SU-DHL-6 (cell line): ENCODE measurements at regions not wholly inside any gene's neighbourhood (a gene's known extent, or its start where the extent isn't known, plus 50 kb on each side); places are given as distances from the start of the nearest gene placed in this dataset.

ENCODE experiments used
- H2AFZ ChIP-seq: fragments of 200-600 bp; sonication (generic); 2 replicates; pipeline ENCODE4 v1.6.1; 2014; ENCODE audit warnings: low read depth, mild to moderate bottlenecking, moderate library complexity, mixed read lengths, antibody characterized with exemption, low read length; ENCODE audit not compliant: severe bottlenecking
- H3F3A ChIP-seq: fragments of 200-600 bp; shearing (Covaris generic); 2 replicates; pipeline ENCODE4 v1.6.0; 2016; ENCODE audit warnings: antibody characterized with exemption, mild to moderate bottlenecking; ENCODE audit not compliant: insufficient read depth
- H3K27ac ChIP-seq: fragments of 200-600 bp; sonication (generic); 2 replicates; pipeline ENCODE4 v1.5.1; 2016; ENCODE audit warnings: low read depth, mild to moderate bottlenecking, low read length, moderate library complexity, mixed read lengths
- H3K27me3 ChIP-seq: fragments of 200-600 bp; sonication (generic), shearing (Covaris generic); 2 replicates; pipeline ENCODE4 v1.6.0; 2014; ENCODE audit warnings: mild to moderate bottlenecking, low read length
- H3K36me3 ChIP-seq: fragments of 200-600 bp; sonication (generic); 2 replicates; pipeline ENCODE4 v1.6.1; 2014; ENCODE audit warnings: mild to moderate bottlenecking, low read length, mixed read lengths
- H3K4me2 ChIP-seq: fragments of 300-600, 200-600 bp; shearing (Covaris generic), sonication (generic); 2 replicates; pipeline ENCODE4 v1.6.0; 2014; ENCODE audit warnings: low read length, low read depth, mild to moderate bottlenecking; ENCODE audit not compliant: poor library complexity, severe bottlenecking
- H3K4me3 ChIP-seq: fragments of 200-600 bp; sonication (generic); 2 replicates; pipeline ENCODE4 v1.5.1; 2014; ENCODE audit warnings: antibody characterized with exemption, low read length, mild to moderate bottlenecking, mixed read lengths; ENCODE audit not compliant: insufficient read depth, poor library complexity, severe bottlenecking
- H3K79me2 ChIP-seq: fragments of 200-600 bp; sonication (generic); 2 replicates; pipeline ENCODE4 v1.6.1; 2014; ENCODE audit warnings: mild to moderate bottlenecking, low read length, moderate library complexity; ENCODE audit not compliant: insufficient read depth
- H3K9ac ChIP-seq: fragments of 200-600 bp; sonication (generic); 2 replicates; pipeline ENCODE4 v1.7.0; 2014; ENCODE audit warnings: mild to moderate bottlenecking, low read length
- H3K9me2 ChIP-seq: fragments of 200-600 bp; sonication (generic); replicated peaks from 2 replicates; pipeline ENCODE4 v1.6.1; 2014; ENCODE audit warnings: low read length; ENCODE audit not compliant: insufficient read depth
- H3K9me3 ChIP-seq: fragments of 200-600 bp; sonication (generic); 2 replicates; pipeline ENCODE4 v1.6.1; 2014; ENCODE audit warnings: low read length, mixed read lengths; ENCODE audit not compliant: insufficient read depth
- H4K20me1 ChIP-seq: fragments of 200-600 bp; sonication (generic); 2 replicates; pipeline ENCODE4 v1.6.1; 2014; ENCODE audit warnings: low read depth, mild to moderate bottlenecking, antibody characterized with exemption, low read length, moderate library complexity, mixed read lengths
- EZH2phosphoT487 ChIP-seq: fragments of 200-600 bp; sonication (generic), shearing (Covaris generic); conservative IDR thresholded peaks from 2 replicates; pipeline ENCODE4 v1.6.1; 2018; ENCODE audit warnings: mild to moderate bottlenecking, antibody characterized with exemption, low read length, moderate library complexity, mixed read lengths
- TF ChIP-seq, protein P1 (sequence below): fragments of 200-600 bp; sonication (generic); IDR thresholded peaks from one replicate; pipeline ENCODE4 v1.5.1; 2017; ENCODE audit warnings: antibody characterized with exemption, mild to moderate bottlenecking, low read length, moderate library complexity; ENCODE audit not compliant: insufficient read depth, poor library complexity, severe bottlenecking

DNA sequence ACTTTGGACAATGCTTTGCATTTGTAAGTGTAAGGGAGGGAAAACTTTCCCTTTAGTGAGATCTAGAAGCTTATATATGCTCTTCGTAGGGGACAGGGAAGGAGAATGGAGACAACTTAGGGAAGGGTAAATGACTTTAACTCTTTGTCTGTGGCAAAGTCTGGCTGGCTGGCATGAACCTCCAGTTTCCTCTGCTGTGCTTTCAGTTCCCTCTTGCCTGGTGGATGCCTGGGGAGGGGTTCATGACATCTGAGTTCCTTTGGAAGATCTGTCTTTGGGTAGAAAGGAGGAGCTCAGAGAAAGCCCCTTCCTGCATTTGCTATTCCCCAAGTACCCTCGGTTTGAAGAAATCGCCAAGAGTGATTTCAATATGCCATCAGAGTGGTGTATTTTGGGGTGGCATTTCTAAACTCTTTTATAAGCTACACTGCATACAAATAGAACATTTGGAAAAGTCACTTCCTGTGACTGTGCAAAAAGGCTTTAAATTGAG is 143.6 kb downstream of the VAPA start:
- TF ChIP-seq, protein P1, sequence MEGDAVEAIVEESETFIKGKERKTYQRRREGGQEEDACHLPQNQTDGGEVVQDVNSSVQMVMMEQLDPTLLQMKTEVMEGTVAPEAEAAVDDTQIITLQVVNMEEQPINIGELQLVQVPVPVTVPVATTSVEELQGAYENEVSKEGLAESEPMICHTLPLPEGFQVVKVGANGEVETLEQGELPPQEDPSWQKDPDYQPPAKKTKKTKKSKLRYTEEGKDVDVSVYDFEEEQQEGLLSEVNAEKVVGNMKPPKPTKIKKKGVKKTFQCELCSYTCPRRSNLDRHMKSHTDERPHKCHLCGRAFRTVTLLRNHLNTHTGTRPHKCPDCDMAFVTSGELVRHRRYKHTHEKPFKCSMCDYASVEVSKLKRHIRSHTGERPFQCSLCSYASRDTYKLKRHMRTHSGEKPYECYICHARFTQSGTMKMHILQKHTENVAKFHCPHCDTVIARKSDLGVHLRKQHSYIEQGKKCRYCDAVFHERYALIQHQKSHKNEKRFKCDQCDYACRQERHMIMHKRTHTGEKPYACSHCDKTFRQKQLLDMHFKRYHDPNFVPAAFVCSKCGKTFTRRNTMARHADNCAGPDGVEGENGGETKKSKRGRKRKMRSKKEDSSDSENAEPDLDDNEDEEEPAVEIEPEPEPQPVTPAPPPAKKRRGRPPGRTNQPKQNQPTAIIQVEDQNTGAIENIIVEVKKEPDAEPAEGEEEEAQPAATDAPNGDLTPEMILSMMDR: no peak
- TF ChIP-seq EZH2phosphoT487: no peak
- H3F3A ChIP-seq: no peaks in the 10 kb centered on the region
- H3K9me3 ChIP-seq: no peaks in the 10 kb centered on the region
- H3K4me3 ChIP-seq: no peak overlapping the region
- no peak overlapping the region for H3K27ac ChIP-seq
- no peak overlapping the region for H3K9ac ChIP-seq
- no peak overlapping the region for H2AFZ ChIP-seq
- H3K9me2 ChIP-seq: no peaks in the 10 kb centered on the region
- no peaks in the 10 kb centered on the region for H3K36me3 ChIP-seq
- no peaks in the 10 kb centered on the region for H4K20me1 ChIP-seq
- no peaks in the 10 kb centered on the region for H3K27me3 ChIP-seq
- no peak overlapping the region for H3K4me2 ChIP-seq
- H3K79me2 ChIP-seq: no peaks in the 10 kb centered on the region

DNA sequence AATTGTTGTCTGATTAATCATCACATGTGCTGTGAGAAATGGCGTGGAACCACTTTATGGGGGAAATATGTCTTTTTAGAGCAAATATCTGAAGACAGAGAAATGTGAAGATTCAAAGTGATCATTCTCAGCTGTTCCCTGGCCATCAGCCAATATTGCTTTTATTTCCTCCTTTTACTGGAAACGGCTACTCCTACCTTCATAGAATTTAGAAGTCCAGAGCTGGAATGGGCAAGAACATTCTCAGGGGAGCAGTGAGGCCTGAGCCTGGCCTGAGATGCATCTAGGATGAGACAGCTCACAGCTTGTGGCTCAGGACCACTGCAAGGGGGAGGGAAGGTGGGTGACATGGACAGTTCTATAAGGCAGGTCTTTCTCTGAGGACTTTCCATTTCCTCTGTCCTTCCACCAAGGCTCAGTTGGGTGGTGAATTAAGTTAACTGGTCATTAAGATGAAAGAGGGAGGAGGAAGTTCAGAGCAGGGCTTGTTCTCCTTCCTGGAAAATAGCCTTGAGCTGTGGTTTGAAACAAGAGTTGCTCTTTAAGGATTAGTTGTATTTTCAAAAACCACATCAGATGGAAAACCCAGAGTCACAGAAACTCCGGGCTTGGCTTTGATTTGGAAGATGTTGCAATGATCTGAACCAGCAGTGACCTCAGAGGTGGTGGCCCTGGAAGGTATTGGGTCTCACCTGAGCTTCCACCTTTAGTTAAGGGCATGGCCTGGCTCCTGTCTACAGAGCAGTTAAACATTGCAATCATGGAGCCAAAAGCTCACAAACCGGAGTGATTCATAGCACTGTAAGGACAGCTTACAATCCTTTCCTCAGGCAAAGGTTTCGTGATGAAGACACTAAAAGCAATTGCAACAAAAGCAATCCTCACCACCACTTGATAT is 144.3 kb downstream of the VAPA start:
- TF ChIP-seq, protein P1: no peak
- TF ChIP-seq EZH2phosphoT487: no peak
- no peaks in the 10 kb centered on the region for H3K79me2 ChIP-seq
- no peak overlapping the region for H3K9ac ChIP-seq
- no peaks in the 10 kb centered on the region for H4K20me1 ChIP-seq
- H3F3A ChIP-seq: no peaks in the 10 kb centered on the region
- H3K4me3 ChIP-seq: no peak overlapping the region
- no peaks in the 10 kb centered on the region for H3K9me3 ChIP-seq
- no peak overlapping the region for H2AFZ ChIP-seq
- H3K4me2 ChIP-seq: no peak overlapping the region
- no peaks in the 10 kb centered on the region for H3K36me3 ChIP-seq
- no peaks in the 10 kb centered on the region for H3K9me2 ChIP-seq
- H3K27me3 ChIP-seq: no peaks in the 10 kb centered on the region
- H3K27ac ChIP-seq: no peak overlapping the region

DNA sequence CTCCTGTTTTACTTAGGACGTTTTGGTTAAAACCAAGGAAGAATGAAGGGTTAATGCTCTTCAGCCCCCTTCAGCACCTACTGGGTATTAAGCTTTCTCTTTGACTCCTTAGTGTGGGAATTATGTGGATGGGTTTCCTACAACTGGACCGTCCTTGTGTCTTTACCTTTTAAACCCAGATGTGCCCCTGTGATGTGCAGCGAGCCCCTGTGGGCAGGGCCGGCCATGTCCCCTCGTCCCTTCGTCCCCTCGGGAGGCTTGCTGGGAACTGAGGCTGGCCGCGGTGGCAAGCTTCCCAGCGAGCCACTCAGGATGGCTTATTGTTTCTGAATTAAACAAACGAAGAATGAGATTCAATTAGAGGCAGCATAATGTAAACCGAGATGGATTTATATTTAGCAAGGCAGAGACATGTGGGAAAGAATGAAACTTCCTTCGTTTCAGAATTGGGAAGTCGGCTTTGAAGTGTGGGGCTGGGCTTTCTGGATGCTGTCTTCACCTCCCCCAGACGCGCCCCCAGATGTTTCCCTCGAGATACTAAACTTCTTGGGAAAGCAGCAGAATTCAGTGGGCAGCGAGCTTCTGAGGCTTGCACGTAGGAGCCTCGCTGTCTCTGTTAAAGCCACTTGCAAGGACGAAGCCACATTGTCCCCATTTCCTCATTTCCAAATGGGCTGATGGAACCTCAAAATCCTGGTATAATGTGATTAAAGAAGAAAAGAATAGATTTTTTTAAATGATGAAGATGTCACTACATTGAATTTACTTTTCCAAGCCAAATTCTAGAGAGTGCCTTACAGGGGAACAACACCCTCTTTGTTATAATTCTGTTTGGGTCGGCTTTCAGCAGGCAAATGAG is 146.0 kb downstream of the VAPA start:
- Histone ChIP-seq H3K36me3 (no peaks in the 10 kb centered on the region), H3K9me2 (no peaks in the 10 kb centered on the region), H3K27me3 (no peaks in the 10 kb centered on the region), H3K4me3 (no peak overlapping the region), H3K79me2 (no peaks in the 10 kb centered on the region), H3K9me3 (no peaks in the 10 kb centered on the region), H3K9ac (no peak overlapping the region), H2AFZ (no peak overlapping the region), H4K20me1 (no peaks in the 10 kb centered on the region), H3K27ac (no peak overlapping the region), H3K4me2 (no peak overlapping the region), H3F3A (no peaks in the 10 kb centered on the region)
- no peak for TF ChIP-seq EZH2phosphoT487
- TF ChIP-seq, protein P1: no peak
